ENCODE measurements at regions not wholly inside any gene's neighbourhood (a gene's known extent, or its start where the extent isn't known, plus 50 kb on each side); places are given as distances from the start of the nearest gene placed in this dataset.

GRCh38 chr7:37541810-37542443 is 93.3 kb upstream of the ELMO1 start:
- TF ChIP-seq POLR2AphosphoS5 (IDR thresholded peaks at IDR 0.05; ENCODE audit: insufficient read depth in 1 of 2, low read depth in 1 of 2): no peak
- no peak for TF ChIP-seq POLR2A (IDR thresholded peaks at IDR 0.05)
- no peak for TF ChIP-seq CTCF (IDR thresholded peaks at IDR 0.05)

GRCh38 chr7:37545619-37546534 is 97.2 kb upstream of the ELMO1 start:
- no peak for DNase-seq (ENCODE audit: extremely low spot score in 2 of 2)
- no peak for TF ChIP-seq CTCF (IDR thresholded peaks at IDR 0.05)
- no peak for TF ChIP-seq POLR2A (IDR thresholded peaks at IDR 0.05)
- no peak for TF ChIP-seq POLR2AphosphoS5 (IDR thresholded peaks at IDR 0.05; ENCODE audit: insufficient read depth in 1 of 2, low read depth in 1 of 2)
- peaks cover 10% of the 10 kb centered on the region for H3K4me1 ChIP-seq

More at GRCh38 chr7:37541810-37542443, 93.3 kb upstream of the ELMO1 start:
- H3K4me3 ChIP-seq: no peak overlapping the region
- intact Hi-C loops (cut with DNase I): no loop called here
- no peaks in the 10 kb centered on the region for H3K27me3 ChIP-seq
- H3K4me1 ChIP-seq: peaks cover 10% of the 10 kb centered on the region
- no peak for DNase-seq (ENCODE audit: extremely low spot score in 2 of 2)
- no peaks in the 10 kb centered on the region for H3K9me3 ChIP-seq
- H3K27ac ChIP-seq: no peak overlapping the region
- H3K36me3 ChIP-seq: no peaks in the 10 kb centered on the region

GRCh38 chr7:37546677-37547076 is 98.0 kb upstream of the ELMO1 start:
- no peaks in the 10 kb centered on the region for H3K36me3 ChIP-seq
- H3K4me1 ChIP-seq: peaks cover 10% of the 10 kb centered on the region
- H3K27me3 ChIP-seq: no peaks in the 10 kb centered on the region
- TF ChIP-seq POLR2AphosphoS5 (IDR thresholded peaks at IDR 0.05; ENCODE audit: insufficient read depth in 1 of 2, low read depth in 1 of 2): no peak
- no peak for TF ChIP-seq CTCF (IDR thresholded peaks at IDR 0.05)
- no peak for TF ChIP-seq POLR2A (IDR thresholded peaks at IDR 0.05)
- no peak overlapping the region for H3K27ac ChIP-seq
- DNase-seq (ENCODE audit: extremely low spot score in 2 of 2): no peak
- H3K4me3 ChIP-seq: no peak overlapping the region
- intact Hi-C loops (cut with DNase I): no loop called here
- no peaks in the 10 kb centered on the region for H3K9me3 ChIP-seq

More at GRCh38 chr7:37545619-37546534, 97.2 kb upstream of the ELMO1 start:
- no peaks in the 10 kb centered on the region for H3K27me3 ChIP-seq
- H3K27ac ChIP-seq: no peak overlapping the region
- intact Hi-C loops (cut with DNase I): no loop called here
- no peaks in the 10 kb centered on the region for H3K36me3 ChIP-seq
- H3K9me3 ChIP-seq: no peaks in the 10 kb centered on the region
- no peak overlapping the region for H3K4me3 ChIP-seq

GRCh38 chr7:37549076-37549931 is 100.6 kb upstream of the ELMO1 start:
- TF ChIP-seq CTCF (IDR thresholded peaks at IDR 0.05) (no peak), POLR2A (IDR thresholded peaks at IDR 0.05) (no peak), POLR2AphosphoS5 (IDR thresholded peaks at IDR 0.05; ENCODE audit: insufficient read depth in 1 of 2, low read depth in 1 of 2) (no peak)
- Histone ChIP-seq H3K4me1 (peaks cover 10% of the 10 kb centered on the region), H3K9me3 (no peaks in the 10 kb centered on the region), H3K4me3 (no peak overlapping the region), H3K27ac (no peak overlapping the region), H3K27me3 (no peaks in the 10 kb centered on the region), H3K36me3 (no peaks in the 10 kb centered on the region)
- intact Hi-C loops (cut with DNase I): no loop called here
- DNase-seq (ENCODE audit: extremely low spot score in 2 of 2): no peak

Measured in vagina (tissue), 2 donors.